HEK293T (cell line): ENCODE measurements at regions not wholly inside any gene's neighbourhood (a gene's known extent, or its start where the extent isn't known, plus 50 kb on each side); places are given as distances from the start of the nearest gene placed in this dataset.

Source experiments
- ARNT ChIP-seq: fragments of 450-650 bp; IDR thresholded peaks from 2 replicates; pipeline ENCODE4 v1.6.1; 2017; ENCODE audit warnings: mild to moderate bottlenecking
- BHLHE40 ChIP-seq: fragments of 450-650 bp; IDR thresholded peaks from 2 replicates; pipeline ENCODE4 v1.6.1; 2016; ENCODE audit warnings: mild to moderate bottlenecking, moderate library complexity, borderline replicate concordance
- CTBP1 ChIP-seq: fragments of 450-650 bp; IDR thresholded peaks from 2 replicates; pipeline ENCODE4 v1.6.1; 2016; ENCODE audit warnings: borderline replicate concordance
- ELF4 ChIP-seq: fragments of 450-650 bp; IDR thresholded peaks from 2 replicates; pipeline ENCODE4 v1.6.1; 2017; ENCODE audit warnings: antibody characterized with exemption
- FOXA1 ChIP-seq: fragments of 450-650 bp; IDR thresholded peaks from 2 replicates; pipeline ENCODE4 v1.6.1; 2016; ENCODE audit warnings: mild to moderate bottlenecking
- FOXK2 ChIP-seq: fragments of 450-650 bp; IDR thresholded peaks from 2 replicates; pipeline ENCODE4 v1.6.1; 2016; ENCODE audit warnings: mild to moderate bottlenecking
- FOXM1 ChIP-seq: fragments of 450-650 bp; IDR thresholded peaks from 2 replicates; pipeline ENCODE4 v1.6.1; 2017; ENCODE audit warnings: mild to moderate bottlenecking, borderline replicate concordance
- HDGF ChIP-seq: fragments of 450-650 bp; IDR thresholded peaks from 2 replicates; pipeline ENCODE4 v1.6.1; 2017; ENCODE audit warnings: antibody characterized with exemption, borderline replicate concordance
- NFRKB ChIP-seq: fragments of 450-650 bp; IDR thresholded peaks from 2 replicates; pipeline ENCODE4 v1.6.1; 2016; ENCODE audit warnings: mild to moderate bottlenecking, moderate library complexity
- PKNOX1 ChIP-seq: fragments of 450-650 bp; IDR thresholded peaks from 2 replicates; pipeline ENCODE4 v1.6.1; 2016
- SP1 ChIP-seq: fragments of 450-650 bp; IDR thresholded peaks from 2 replicates; pipeline ENCODE4 v1.6.1; 2017
- SUZ12 ChIP-seq: fragments of 450-650 bp; IDR thresholded peaks from 2 replicates; pipeline ENCODE4 v1.6.1; 2016; ENCODE audit warnings: mild to moderate bottlenecking
- ZNF384 ChIP-seq: fragments of 450-650 bp; IDR thresholded peaks from 2 replicates; pipeline ENCODE4 v1.6.1; 2016

GRCh38 chr7:114217026-114217806, 197.4 kb upstream of the FOXP2 start:
- TF ChIP-seq ELF4 = no peak
- no peak for TF ChIP-seq FOXM1
- no peak for TF ChIP-seq ARNT
- no peak for TF ChIP-seq FOXA1
- no peak for TF ChIP-seq SP1
- TF ChIP-seq ZNF384 = no peak
- TF ChIP-seq SUZ12 = no peak
- no peak for TF ChIP-seq BHLHE40
- no peak for TF ChIP-seq FOXK2
- TF ChIP-seq NFRKB = no peak
- TF ChIP-seq HDGF = no peak
- TF ChIP-seq PKNOX1 = peak; percentile 63
- no peak for TF ChIP-seq CTBP1
